ENCODE measurements at regions not wholly inside any gene's neighbourhood (a gene's known extent, or its start where the extent isn't known, plus 50 kb on each side); places are given as distances from the start of the nearest gene placed in this dataset.

- Histone ChIP-seq H3K9me3 (peaks cover 5% of the 10 kb centered on the region; the same call in 1 of the 2 replicates), H3K36me3 (ENCODE audit: control insufficient read depth, insufficient read depth, low read length) (no peaks in the 10 kb centered on the region), H3K4me1 (no peaks in the 10 kb centered on the region), H3K27me3 (replicated peaks; ENCODE audit: control insufficient read depth, insufficient read depth, low read length) (no peaks in the 10 kb centered on the region), H3K4me3 (ENCODE audit: low read depth, low read length) (no peak overlapping the region)
- no TSS peak for BruUV-seq (replicated peaks)
- peaks cover 11% of the 10 kb centered on the region for H3K9me3 Mint-ChIP-seq (ENCODE audit: unreplicated experiment)
- H3K27ac Mint-ChIP-seq (ENCODE audit: unreplicated experiment) = no peak overlapping the region
- no peaks in the 10 kb centered on the region for H3K4me1 Mint-ChIP-seq (ENCODE audit: low read depth, unreplicated experiment)
- intact Hi-C loops (cut with micrococcal nuclease; ENCODE audit: unreplicated experiment) = no loop called here
- POLR2A ChIA-PET = no interaction called here
- TF ChIP-seq CTCF (IDR thresholded peaks at IDR 0.05; ENCODE audit: insufficient read depth in 1 of 2, low read depth in 1 of 2, low read length in 1 of 2, severe bottlenecking in 1 of 2, unreplicated experiment in 1 of 2) = no peak
- no peaks in the 10 kb centered on the region for H3K36me3 Mint-ChIP-seq (ENCODE audit: insufficient read depth, unreplicated experiment)
- CTCF ChIA-PET = no interaction called here
- no peak overlapping the region for H3K4me3 Mint-ChIP-seq (ENCODE audit: unreplicated experiment)
- peaks cover 6% of the 10 kb centered on the region for H3K27me3 Mint-ChIP-seq (ENCODE audit: insufficient read depth, unreplicated experiment)
- DNase-seq = no peak
Measured at GRCh38 chr10:125248489-125248888, 88.1 kb upstream of the CTBP2 start.

- no peak overlapping the region for H3K27ac Mint-ChIP-seq (ENCODE audit: unreplicated experiment)
- ChIA-PET POLR2A (no interaction called here), CTCF (interaction anchor here (0.6 kb wide), 1 partner anchor 50 kb away, joined by 4 read pairs; no protein-coding TSS in a partner anchor)
- no TSS peak for BruUV-seq (replicated peaks)
- Histone ChIP-seq H3K36me3 (ENCODE audit: control insufficient read depth, insufficient read depth, low read length) (no peaks in the 10 kb centered on the region), H3K4me1 (no peaks in the 10 kb centered on the region), H3K4me3 (ENCODE audit: low read depth, low read length) (no peak overlapping the region), H3K9me3 (peaks cover 5% of the 10 kb centered on the region; the same call in 1 of the 2 replicates), H3K27me3 (replicated peaks; ENCODE audit: control insufficient read depth, insufficient read depth, low read length) (no peaks in the 10 kb centered on the region)
- TF ChIP-seq CTCF (IDR thresholded peaks at IDR 0.05; ENCODE audit: insufficient read depth in 1 of 2, low read depth in 1 of 2, low read length in 1 of 2, severe bottlenecking in 1 of 2, unreplicated experiment in 1 of 2) = no peak
- H3K4me1 Mint-ChIP-seq (ENCODE audit: low read depth, unreplicated experiment) = no peaks in the 10 kb centered on the region
- H3K9me3 Mint-ChIP-seq (ENCODE audit: unreplicated experiment) = peaks cover 2% of the 10 kb centered on the region
- H3K36me3 Mint-ChIP-seq (ENCODE audit: insufficient read depth, unreplicated experiment) = no peaks in the 10 kb centered on the region
- intact Hi-C loops (cut with micrococcal nuclease; ENCODE audit: unreplicated experiment) = no loop called here
- DNase-seq = no peak
- H3K27me3 Mint-ChIP-seq (ENCODE audit: insufficient read depth, unreplicated experiment) = peaks cover 3% of the 10 kb centered on the region
- H3K4me3 Mint-ChIP-seq (ENCODE audit: unreplicated experiment) = no peak overlapping the region
Measured at GRCh38 chr10:125247576-125247975, 87.2 kb upstream of the CTBP2 start.

GRCh38 chr10:125243532-125244253 lies 83.3 kb upstream of the CTBP2 start:
- H3K36me3 Mint-ChIP-seq (ENCODE audit: insufficient read depth, unreplicated experiment) = no peaks in the 10 kb centered on the region
- CTCF ChIA-PET = no interaction called here
- H3K4me3 Mint-ChIP-seq (ENCODE audit: unreplicated experiment) = no peak overlapping the region

More at GRCh38 chr10:125243532-125244253, 83.3 kb upstream of the CTBP2 start:
- no peak overlapping the region for H3K27ac Mint-ChIP-seq (ENCODE audit: unreplicated experiment)
- Histone ChIP-seq H3K4me1 (no peaks in the 10 kb centered on the region), H3K4me3 (ENCODE audit: low read depth, low read length) (no peak overlapping the region), H3K9me3 (peaks cover 8% of the 10 kb centered on the region; the same call in 1 of the 2 replicates), H3K36me3 (ENCODE audit: control insufficient read depth, insufficient read depth, low read length) (no peaks in the 10 kb centered on the region), H3K27me3 (replicated peaks; ENCODE audit: control insufficient read depth, insufficient read depth, low read length) (no peaks in the 10 kb centered on the region)
- H3K9me3 Mint-ChIP-seq (ENCODE audit: unreplicated experiment) = peaks cover 10% of the 10 kb centered on the region
- BruUV-seq (replicated peaks) = no TSS peak
- no peak for DNase-seq
- intact Hi-C loops (cut with micrococcal nuclease; ENCODE audit: unreplicated experiment) = no loop called here
- H3K27me3 Mint-ChIP-seq (ENCODE audit: insufficient read depth, unreplicated experiment) = peaks cover 6% of the 10 kb centered on the region
- POLR2A ChIA-PET = no interaction called here
- no peak for TF ChIP-seq CTCF (IDR thresholded peaks at IDR 0.05; ENCODE audit: insufficient read depth in 1 of 2, low read depth in 1 of 2, low read length in 1 of 2, severe bottlenecking in 1 of 2, unreplicated experiment in 1 of 2)
- no peaks in the 10 kb centered on the region for H3K4me1 Mint-ChIP-seq (ENCODE audit: low read depth, unreplicated experiment)
